CD14-positive monocyte (primary cell): ENCODE measurements at regions not wholly inside any gene's neighbourhood (a gene's known extent, or its start where the extent isn't known, plus 50 kb on each side); places are given as distances from the start of the nearest gene placed in this dataset.
"Not testable (repeated sequence)": the region's sequence is repeated elsewhere in the genome, so short reads cannot be mapped to it uniquely, and the experiment has no call there.

Experiments used
- DNase-seq, 3 donors: peaks; one replicate each; pipeline ENCODE4 v3.0.0-alpha.2; 2011 to 2022
- H2AFZ ChIP-seq: 2 replicates; pipeline ENCODE4 v1.6.0; 2012; ENCODE audit warnings: mild to moderate bottlenecking, low read depth, low read length, inconsistent platforms; ENCODE audit not compliant: insufficient read depth, poor library complexity, severe bottlenecking
- H3K27ac ChIP-seq, 2 donors: 1 replicate in 1 of 2; 2 replicates in 1 of 2; pipeline ENCODE4 v1.5.1; 2012 to 2013; ENCODE audit warnings: low read length in 2 of 2, control low read depth in 1 of 2, inconsistent platforms in 1 of 2, low read depth in 1 of 2, mild to moderate bottlenecking in 1 of 2
- H3K27me3 ChIP-seq, 2 donors: one replicate each; pipeline versions ENCODE4 v1.6.0 to v1.6.1; 2011 to 2013; ENCODE audit warnings: low read length in 2 of 2; ENCODE audit not compliant: control insufficient read depth in 2 of 2, insufficient read depth in 2 of 2
- H3K36me3 ChIP-seq, 2 donors: replicated peaks in 1 of 2; 1 replicate in 1 of 2; 2 replicates in 1 of 2; pipeline versions ENCODE4 v1.5.1 to v1.6.1; 2012 to 2013; ENCODE audit warnings: low read length in 2 of 2, control low read depth in 1 of 2, inconsistent platforms in 1 of 2, mild to moderate bottlenecking in 1 of 2; ENCODE audit not compliant: insufficient read depth in 2 of 2, control insufficient read depth in 1 of 2
- H3K4me1 ChIP-seq, 2 donors: 1 replicate in 1 of 2; 2 replicates in 1 of 2; pipeline versions ENCODE4 v1.5.1 to v1.6.1; 2012 to 2013; ENCODE audit warnings: low read length in 2 of 2, control low read depth in 1 of 2, inconsistent platforms in 1 of 2, mild to moderate bottlenecking in 1 of 2, moderate library complexity in 1 of 2; ENCODE audit not compliant: insufficient read depth in 2 of 2, control insufficient read depth in 1 of 2
- H3K4me2 ChIP-seq: replicated peaks from 2 replicates; pipeline ENCODE3; 2012; ENCODE audit warnings: low read length, moderate library complexity, mild to moderate bottlenecking; ENCODE audit not compliant: poor library complexity, severe bottlenecking; ENCODE audit errors: extremely low read depth
- H3K4me3 ChIP-seq, 3 experiments: fragments of 200-600 bp in 1 of 3; sonication (generic) in 1 of 3; replicated peaks in 1 of 3; 1 replicate in 2 of 3; 2 replicates in 1 of 3; pipeline ENCODE4 v1.5.1; 2011 to 2013; ENCODE audit warnings: low read length in 3 of 3, mild to moderate bottlenecking in 3 of 3, control low read depth in 2 of 3, low read depth in 2 of 3, inconsistent platforms in 1 of 3, moderate library complexity in 1 of 3
- H3K79me2 ChIP-seq: 2 replicates; pipeline ENCODE4 v1.6.0; 2012; ENCODE audit warnings: mild to moderate bottlenecking, control low read depth, inconsistent platforms, low read length, moderate library complexity; ENCODE audit not compliant: insufficient read depth
- H3K9ac ChIP-seq: 2 replicates; pipeline ENCODE4 v1.6.0; 2017; ENCODE audit warnings: low read length, mild to moderate bottlenecking; ENCODE audit not compliant: insufficient read depth, poor library complexity, severe bottlenecking
- H3K9me3 ChIP-seq, 2 donors: replicated peaks in 1 of 2; 1 replicate in 1 of 2; 2 replicates in 1 of 2; pipeline versions ENCODE4 v1.5.1 to v1.6.1; 2012 to 2013; ENCODE audit warnings: low read length in 2 of 2, control low read depth in 1 of 2; ENCODE audit not compliant: control insufficient read depth in 1 of 2, insufficient read depth in 1 of 2
- H4K20me1 ChIP-seq: 2 replicates; pipeline ENCODE4 v1.6.0; 2012; ENCODE audit warnings: mild to moderate bottlenecking, low read length, control low read depth, moderate library complexity; ENCODE audit not compliant: insufficient read depth
- H3K27ac Mint-ChIP-seq, 7 donors: one replicate each; pipeline ENCODE4 v1.8.0; 2020; ENCODE audit warnings: mild to moderate bottlenecking in 7 of 7, mixed read lengths in 7 of 7, moderate library complexity in 6 of 7, inconsistent platforms in 2 of 7
- H3K27me3 Mint-ChIP-seq, 3 donors: one replicate each; pipeline ENCODE4 v1.8.0; 2021 to 2022; ENCODE audit warnings: low read depth in 3 of 3, mild to moderate bottlenecking in 3 of 3, mixed read lengths in 3 of 3, moderate library complexity in 3 of 3, inconsistent platforms in 1 of 3
- H3K36me3 Mint-ChIP-seq, 2 donors: one replicate each; pipeline ENCODE4 v1.8.0; 2020; ENCODE audit warnings: mixed read lengths in 2 of 2, inconsistent platforms in 1 of 2, mild to moderate bottlenecking in 1 of 2
- H3K4me1 Mint-ChIP-seq: one replicate; pipeline ENCODE4 v1.8.0; 2020; ENCODE audit warnings: mild to moderate bottlenecking, mixed read lengths
- H3K4me3 Mint-ChIP-seq, 2 donors: one replicate each; pipeline ENCODE4 v1.8.0; 2020; ENCODE audit warnings: mild to moderate bottlenecking in 2 of 2, mixed read lengths in 2 of 2, moderate library complexity in 1 of 2
- H3K9me3 Mint-ChIP-seq, 7 donors: one replicate each; pipeline ENCODE4 v1.8.0; 2020 to 2022; ENCODE audit warnings: mixed read lengths in 7 of 7, mild to moderate bottlenecking in 6 of 7, moderate library complexity in 6 of 7, inconsistent platforms in 2 of 7
- WGBS: methylation state at CpG from one replicate; pipeline ENCODE4 v1.1.5; 2013; ENCODE audit warnings: missing lambda C conversion rate; ENCODE audit not compliant: insufficient coverage; 5-methylcytosine and 5-hydroxymethylcytosine counted together
- intact Hi-C, 2 donors: fragments of 100-400 bp; cut with micrococcal nuclease; formaldehyde crosslinking; loops; one replicate each; pipeline versions ENCODE4 v1.15.0 to v1.15.1; 2023
- TF ChIP-seq, protein P1 (sequence below): fragments of 200-600 bp; IDR thresholded peaks from one replicate; pipeline ENCODE4 v1.8.0; 2022; ENCODE audit warnings: antibody characterized with exemption, mild to moderate bottlenecking

DNA sequence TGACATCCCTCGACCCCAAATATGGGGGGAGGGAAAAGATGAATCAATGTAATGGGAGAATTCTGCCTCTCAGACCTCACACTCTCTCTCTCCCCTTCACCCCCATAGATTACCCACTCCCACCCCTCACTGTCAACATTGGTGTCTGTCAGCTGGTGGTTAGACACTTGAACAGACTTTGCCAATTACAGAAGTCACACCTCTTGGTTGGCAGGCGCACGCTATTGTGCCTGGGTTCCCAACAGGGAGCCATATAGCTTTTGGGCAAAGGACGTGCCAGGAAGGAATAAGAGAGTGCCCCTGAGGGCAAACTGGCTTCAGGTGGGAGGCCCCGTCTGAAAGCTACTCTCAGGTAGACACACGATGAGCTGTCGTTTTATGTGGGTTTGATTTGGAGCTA lies 54.1 kb upstream of the FYN start:
- WGBS, result 98% methylated on average over 3 of the region's 7 CpGs
- Mint-ChIP-seq H3K4me1 (peaks cover 38% of the 10 kb centered on the region), H3K9me3 (peaks cover 7 to 9% (median 7%) of the 10 kb centered on the region in 7 donors), H3K36me3 (peaks cover 6 to 10% of the 10 kb centered on the region in 2 donors), H3K4me3 (no peak overlapping the region), H3K27me3 (peaks cover 0 to 2% (median 0%) of the 10 kb centered on the region in 3 donors), H3K27ac (no peak overlapping the region)
- no peak for DNase-seq
- no peak overlapping the region for H3K27ac ChIP-seq
- peaks cover 31 to 39% of the 10 kb centered on the region in 2 donors for H3K4me1 ChIP-seq
- TF ChIP-seq, protein P1, sequence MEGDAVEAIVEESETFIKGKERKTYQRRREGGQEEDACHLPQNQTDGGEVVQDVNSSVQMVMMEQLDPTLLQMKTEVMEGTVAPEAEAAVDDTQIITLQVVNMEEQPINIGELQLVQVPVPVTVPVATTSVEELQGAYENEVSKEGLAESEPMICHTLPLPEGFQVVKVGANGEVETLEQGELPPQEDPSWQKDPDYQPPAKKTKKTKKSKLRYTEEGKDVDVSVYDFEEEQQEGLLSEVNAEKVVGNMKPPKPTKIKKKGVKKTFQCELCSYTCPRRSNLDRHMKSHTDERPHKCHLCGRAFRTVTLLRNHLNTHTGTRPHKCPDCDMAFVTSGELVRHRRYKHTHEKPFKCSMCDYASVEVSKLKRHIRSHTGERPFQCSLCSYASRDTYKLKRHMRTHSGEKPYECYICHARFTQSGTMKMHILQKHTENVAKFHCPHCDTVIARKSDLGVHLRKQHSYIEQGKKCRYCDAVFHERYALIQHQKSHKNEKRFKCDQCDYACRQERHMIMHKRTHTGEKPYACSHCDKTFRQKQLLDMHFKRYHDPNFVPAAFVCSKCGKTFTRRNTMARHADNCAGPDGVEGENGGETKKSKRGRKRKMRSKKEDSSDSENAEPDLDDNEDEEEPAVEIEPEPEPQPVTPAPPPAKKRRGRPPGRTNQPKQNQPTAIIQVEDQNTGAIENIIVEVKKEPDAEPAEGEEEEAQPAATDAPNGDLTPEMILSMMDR, result no peak
- no peak overlapping the region for H2AFZ ChIP-seq
- H3K79me2 ChIP-seq, result no peaks in the 10 kb centered on the region
- H4K20me1 ChIP-seq, result no peaks in the 10 kb centered on the region
- H3K27me3 ChIP-seq, result no peaks in the 10 kb centered on the region
- H3K4me3 ChIP-seq, result no peak overlapping the region
- no peaks in the 10 kb centered on the region for H3K9me3 ChIP-seq
- no peaks in the 10 kb centered on the region for H3K36me3 ChIP-seq
- intact Hi-C loops, result no loop called here
- no peak overlapping the region for H3K9ac ChIP-seq
- no peak overlapping the region for H3K4me2 ChIP-seq

DNA sequence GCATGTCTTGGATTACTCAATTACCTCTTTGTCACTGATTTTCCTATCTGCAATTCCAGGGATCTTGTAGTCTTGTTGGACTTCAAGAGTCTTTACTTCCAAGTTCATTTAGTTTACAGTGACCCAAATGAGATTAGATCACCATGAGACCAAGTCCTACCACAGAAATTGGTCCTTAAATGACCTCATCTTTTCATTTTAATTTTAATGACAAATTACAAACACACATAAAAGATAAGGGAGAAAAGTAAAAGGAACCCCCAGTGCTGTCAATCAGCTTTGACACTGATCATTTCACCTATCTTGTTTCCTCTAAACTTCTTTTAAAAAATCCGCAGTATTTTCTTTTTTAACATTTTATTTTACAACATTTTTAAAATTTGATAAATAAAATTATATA lies 54.9 kb upstream of the FYN start:
- no peaks in the 10 kb centered on the region for H3K27me3 ChIP-seq
- no CpG with 5 or more reads among the region's 1 CpG for WGBS
- H3K9me3 ChIP-seq, result no peaks in the 10 kb centered on the region
- H3K4me3 ChIP-seq, result no peak overlapping the region
- Mint-ChIP-seq H3K4me3 (no peak overlapping the region), H3K27me3 (peaks cover 0 to 2% (median 0%) of the 10 kb centered on the region in 3 donors), H3K9me3 (peaks cover 7 to 13% (median 10%) of the 10 kb centered on the region in 7 donors), H3K36me3 (peaks cover 7 to 10% of the 10 kb centered on the region in 2 donors), H3K27ac (no peak overlapping the region), H3K4me1 (peaks cover 30% of the 10 kb centered on the region)
- no peak for DNase-seq
- H3K9ac ChIP-seq, result no peak overlapping the region
- no peaks in the 10 kb centered on the region for H3K79me2 ChIP-seq
- no peak overlapping the region for H3K27ac ChIP-seq
- H2AFZ ChIP-seq, result no peak overlapping the region
- no peaks in the 10 kb centered on the region for H3K36me3 ChIP-seq
- intact Hi-C loops, result no loop called here
- H4K20me1 ChIP-seq, result no peaks in the 10 kb centered on the region
- H3K4me1 ChIP-seq, result peaks cover 23 to 31% of the 10 kb centered on the region in 2 donors
- H3K4me2 ChIP-seq, result no peak overlapping the region
- TF ChIP-seq, protein P1, result no peak

DNA sequence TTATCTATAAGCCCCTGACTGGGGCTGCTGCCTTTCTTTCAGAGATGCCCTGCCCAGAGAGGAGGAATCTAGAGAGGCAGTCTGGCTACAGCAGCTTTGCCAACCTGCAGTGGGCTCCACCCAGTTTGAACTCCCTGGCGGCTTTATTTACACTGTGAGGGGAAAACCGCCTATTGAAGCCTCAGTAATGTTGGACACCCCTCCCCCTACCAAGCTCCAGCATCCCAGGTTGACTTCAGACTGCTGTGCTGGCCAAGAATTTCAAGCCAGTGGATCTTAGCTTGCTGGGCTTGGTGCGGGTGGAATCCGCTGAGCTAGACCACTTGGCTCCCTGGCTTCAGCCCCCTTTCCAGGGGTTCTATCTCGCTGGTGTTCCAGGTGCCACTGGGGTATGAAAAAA lies 61.4 kb upstream of the FYN start:
- H3K4me3 ChIP-seq, H3K27ac ChIP-seq, H3K4me2 ChIP-seq, H3K4me1 ChIP-seq, H3K27me3 Mint-ChIP-seq, H3K27ac Mint-ChIP-seq, DNase-seq, H3K36me3 Mint-ChIP-seq, H3K36me3 ChIP-seq, H3K4me3 Mint-ChIP-seq, H3K27me3 ChIP-seq, intact Hi-C loops, H3K9ac ChIP-seq, H3K79me2 ChIP-seq, H2AFZ ChIP-seq, H4K20me1 ChIP-seq, H3K9me3 ChIP-seq: not testable (repeated sequence)
- peaks cover 14% of the 10 kb centered on the region for H3K4me1 Mint-ChIP-seq
- H3K9me3 Mint-ChIP-seq, result peaks cover 7 to 13% (median 10%) of the 10 kb centered on the region in 7 donors
- 100% methylated on average over 3 of the region's 5 CpGs for WGBS
